Ovary (tissue), 3 donors: ENCODE measurements at regions not wholly inside any gene's neighbourhood (a gene's known extent, or its start where the extent isn't known, plus 50 kb on each side); places are given as distances from the start of the nearest gene placed in this dataset.

ENCODE experiments used
- CTCF ChIP-seq, 3 donors: fragments of 450-650 bp in 2 of 3; fragments of 200-600 bp in 1 of 3; IDR thresholded peaks; one replicate each; pipeline versions ENCODE4 v1.5.1 to v1.8.0; 2016 to 2022; ENCODE audit warnings: antibody characterized with exemption in 3 of 3, mild to moderate bottlenecking in 1 of 3
- EP300 ChIP-seq: sonication (generic); formaldehyde crosslinking; IDR thresholded peaks from one replicate; pipeline ENCODE4 v1.6.1; 2017; ENCODE audit warnings: antibody characterized with exemption
- POLR2A ChIP-seq: fragments of 450-650 bp; IDR thresholded peaks from one replicate; pipeline ENCODE4 v1.6.1; 2017; ENCODE audit warnings: antibody characterized with exemption, mild to moderate bottlenecking, moderate library complexity
- donor health status: DM: no; HTN: no; CAD: no.

GRCh38 chr2:183404392-183404791, 280.1 kb downstream of the NUP35 start:
- TF ChIP-seq CTCF (IDR thresholded peaks at IDR 0.05) (no peak), POLR2A (no peak), EP300 (no peak)
